ENCODE measurements at regions not wholly inside any gene's neighbourhood (a gene's known extent, or its start where the extent isn't known, plus 50 kb on each side); places are given as distances from the start of the nearest gene placed in this dataset.

GRCh38 chr11:112310848-112311247 is 50.2 kb upstream of the PLET1 start:
- peaks cover 0 to 15% (median 10%) of the 10 kb centered on the region in 3 donors for H3K36me3 Mint-ChIP-seq
- DNase-seq: no peak
- peaks cover 0 to 3% (median 0%) of the 10 kb centered on the region in 3 donors for H3K27me3 Mint-ChIP-seq (ENCODE audit: low read depth in 3 of 3)
- H3K27ac Mint-ChIP-seq: no peak overlapping the region
- H3K9me3 Mint-ChIP-seq: no peaks in the 10 kb centered on the region
- H3K4me1 Mint-ChIP-seq: no peaks in the 10 kb centered on the region
- H3K4me3 Mint-ChIP-seq: no peak overlapping the region

- peaks cover 0 to 1% (median 0%) of the 10 kb centered on the region in 3 donors for H3K27me3 Mint-ChIP-seq (ENCODE audit: low read depth in 3 of 3)
- peaks cover 0 to 1% (median 0%) of the 10 kb centered on the region in 6 donors for H3K9me3 Mint-ChIP-seq
- H3K27ac Mint-ChIP-seq: no peak overlapping the region
- H3K4me1 Mint-ChIP-seq: no peaks in the 10 kb centered on the region
- H3K4me3 Mint-ChIP-seq: no peak overlapping the region
- DNase-seq: no peak
- H3K36me3 Mint-ChIP-seq: peaks cover 6 to 11% (median 9%) of the 10 kb centered on the region in 3 donors
Observed at GRCh38 chr11:112315057-112315720, 54.5 kb upstream of the PLET1 start.

- no peak for DNase-seq
- Mint-ChIP-seq H3K36me3 (peaks cover 6 to 11% (median 9%) of the 10 kb centered on the region in 3 donors), H3K9me3 (peaks cover 0 to 4% (median 0%) of the 10 kb centered on the region in 6 donors), H3K27me3 (ENCODE audit: low read depth in 3 of 3) (no peaks in the 10 kb centered on the region), H3K4me3 (no peak overlapping the region), H3K27ac (no peak overlapping the region), H3K4me1 (no peaks in the 10 kb centered on the region)
Observed at GRCh38 chr11:112315861-112316739, 55.4 kb upstream of the PLET1 start.

- Mint-ChIP-seq H3K4me1 (no peaks in the 10 kb centered on the region), H3K9me3 (peaks cover 0 to 4% (median 0%) of the 10 kb centered on the region in 6 donors)
Observed at GRCh38 chr11:112316971-112317370, 56.3 kb upstream of the PLET1 start.

GRCh38 chr11:112318184-112318591 is 57.5 kb upstream of the PLET1 start:
- H3K4me3 Mint-ChIP-seq: no peak overlapping the region
- H3K4me1 Mint-ChIP-seq: no peaks in the 10 kb centered on the region
- DNase-seq: no peak
- peaks cover 6 to 11% (median 9%) of the 10 kb centered on the region in 3 donors for H3K36me3 Mint-ChIP-seq
- no peaks in the 10 kb centered on the region for H3K27me3 Mint-ChIP-seq (ENCODE audit: low read depth in 3 of 3)
- no peak overlapping the region for H3K27ac Mint-ChIP-seq
- peaks cover 0 to 7% (median 0%) of the 10 kb centered on the region in 6 donors for H3K9me3 Mint-ChIP-seq

More at GRCh38 chr11:112316971-112317370, 56.3 kb upstream of the PLET1 start:
- Mint-ChIP-seq H3K27ac (no peak overlapping the region), H3K4me3 (no peak overlapping the region), H3K27me3 (ENCODE audit: low read depth in 3 of 3) (no peaks in the 10 kb centered on the region), H3K36me3 (peaks cover 6 to 11% (median 9%) of the 10 kb centered on the region in 3 donors)
- no peak for DNase-seq

GRCh38 chr11:112318661-112319060 is 58.0 kb upstream of the PLET1 start:
- Mint-ChIP-seq H3K4me1 (no peaks in the 10 kb centered on the region), H3K27me3 (ENCODE audit: low read depth in 3 of 3) (no peaks in the 10 kb centered on the region), H3K27ac (no peak overlapping the region), H3K4me3 (no peak overlapping the region), H3K9me3 (peaks cover 0 to 7% (median 0%) of the 10 kb centered on the region in 6 donors), H3K36me3 (peaks cover 6 to 9% (median 8%) of the 10 kb centered on the region in 3 donors)
- no peak for DNase-seq

- Mint-ChIP-seq H3K9me3 (peaks cover 0 to 7% (median 0%) of the 10 kb centered on the region in 6 donors), H3K36me3 (peaks cover 6 to 9% (median 8%) of the 10 kb centered on the region in 3 donors), H3K27me3 (ENCODE audit: low read depth in 3 of 3) (no peaks in the 10 kb centered on the region), H3K4me1 (no peaks in the 10 kb centered on the region), H3K4me3 (no peak overlapping the region), H3K27ac (no peak overlapping the region)
- DNase-seq: no peak
Observed at GRCh38 chr11:112320668-112321067, 60.0 kb upstream of the PLET1 start.

- Mint-ChIP-seq H3K4me1 (no peaks in the 10 kb centered on the region), H3K4me3 (no peak overlapping the region), H3K27me3 (ENCODE audit: low read depth in 3 of 3) (no peaks in the 10 kb centered on the region), H3K9me3 (peaks cover 0 to 7% (median 2%) of the 10 kb centered on the region in 6 donors), H3K27ac (no peak overlapping the region), H3K36me3 (peaks cover 8 to 9% (median 8%) of the 10 kb centered on the region in 3 donors)
- no peak for DNase-seq
Observed at GRCh38 chr11:112321501-112322172, 61.0 kb upstream of the PLET1 start.

GRCh38 chr11:112322173-112322790 is 61.6 kb upstream of the PLET1 start:
- no peaks in the 10 kb centered on the region for H3K4me1 Mint-ChIP-seq
- H3K36me3 Mint-ChIP-seq: peaks cover 8 to 11% (median 8%) of the 10 kb centered on the region in 3 donors
- DNase-seq: no peak
- no peak overlapping the region for H3K27ac Mint-ChIP-seq
- no peaks in the 10 kb centered on the region for H3K27me3 Mint-ChIP-seq (ENCODE audit: low read depth in 3 of 3)
- H3K4me3 Mint-ChIP-seq: no peak overlapping the region
- peaks cover 0 to 7% (median 2%) of the 10 kb centered on the region in 6 donors for H3K9me3 Mint-ChIP-seq

GRCh38 chr11:112334381-112334780 is 73.7 kb upstream of the PLET1 start:
- H3K9me3 Mint-ChIP-seq: peaks cover 0 to 4% (median 0%) of the 10 kb centered on the region in 6 donors
- H3K4me1 Mint-ChIP-seq: no peaks in the 10 kb centered on the region
- H3K27ac Mint-ChIP-seq: no peak overlapping the region
- peaks cover 1 to 2% (median 1%) of the 10 kb centered on the region in 3 donors for H3K27me3 Mint-ChIP-seq (ENCODE audit: low read depth in 3 of 3)
- H3K4me3 Mint-ChIP-seq: no peak overlapping the region
- H3K36me3 Mint-ChIP-seq: peaks cover 3 to 12% (median 8%) of the 10 kb centered on the region in 3 donors
- DNase-seq: no peak

GRCh38 chr11:112336356-112336886 is 75.8 kb upstream of the PLET1 start:
- no peaks in the 10 kb centered on the region for H3K4me1 Mint-ChIP-seq
- peaks cover 0 to 3% (median 1%) of the 10 kb centered on the region in 3 donors for H3K27me3 Mint-ChIP-seq (ENCODE audit: low read depth in 3 of 3)
- no peak overlapping the region for H3K4me3 Mint-ChIP-seq
- H3K27ac Mint-ChIP-seq: no peak overlapping the region
- DNase-seq: no peak
- peaks cover under 1 to 8% (median 3%) of the 10 kb centered on the region in 3 donors for H3K36me3 Mint-ChIP-seq
- H3K9me3 Mint-ChIP-seq: no peaks in the 10 kb centered on the region

GRCh38 chr11:112339566-112339965 is 78.9 kb upstream of the PLET1 start:
- H3K36me3 Mint-ChIP-seq: peaks cover 3 to 8% (median 4%) of the 10 kb centered on the region in 3 donors
- no peak overlapping the region for H3K27ac Mint-ChIP-seq
- no peaks in the 10 kb centered on the region for H3K4me1 Mint-ChIP-seq
- H3K4me3 Mint-ChIP-seq: no peak overlapping the region
- peaks cover 0 to 3% (median 1%) of the 10 kb centered on the region in 3 donors for H3K27me3 Mint-ChIP-seq (ENCODE audit: low read depth in 3 of 3)
- DNase-seq: no peak
- H3K9me3 Mint-ChIP-seq: no peaks in the 10 kb centered on the region
